HCEC 1CT (cell line): ENCODE measurements at regions not wholly inside any gene's neighbourhood (a gene's known extent, or its start where the extent isn't known, plus 50 kb on each side); places are given as distances from the start of the nearest gene placed in this dataset.

Experiments
- DNase-seq: peaks from one replicate; pipeline ENCODE4 v3.0.0-alpha.2; 2017

GRCh38 chr18:22080035-22080434 is 89.4 kb upstream of the GATA6 start:
- no peak for DNase-seq

DNA sequence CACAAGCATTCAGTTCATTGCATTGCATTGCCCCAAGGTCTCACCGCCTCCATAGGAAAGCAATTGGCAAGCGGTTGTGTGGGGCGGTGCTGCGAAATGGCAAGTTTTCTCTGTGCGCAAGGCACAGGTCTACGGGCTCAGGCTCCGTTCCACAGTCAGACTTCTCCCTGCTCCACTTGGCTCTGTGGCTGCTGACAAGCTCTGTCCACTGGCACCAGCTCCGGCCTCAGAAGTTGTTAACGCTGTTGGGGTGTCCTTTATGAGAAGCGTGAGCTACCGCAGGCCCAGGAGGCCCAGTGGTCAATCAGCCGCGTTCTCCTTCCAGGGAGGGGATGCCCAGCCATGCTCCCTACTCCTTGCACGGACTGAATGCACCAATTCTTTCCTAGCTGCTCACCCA is 87.0 kb upstream of the GATA6 start:
- no peak for DNase-seq

- no peak for DNase-seq
These were observed 84.8 kb upstream of the GATA6 start for GRCh38 chr18:22084547-22084946.

DNA sequence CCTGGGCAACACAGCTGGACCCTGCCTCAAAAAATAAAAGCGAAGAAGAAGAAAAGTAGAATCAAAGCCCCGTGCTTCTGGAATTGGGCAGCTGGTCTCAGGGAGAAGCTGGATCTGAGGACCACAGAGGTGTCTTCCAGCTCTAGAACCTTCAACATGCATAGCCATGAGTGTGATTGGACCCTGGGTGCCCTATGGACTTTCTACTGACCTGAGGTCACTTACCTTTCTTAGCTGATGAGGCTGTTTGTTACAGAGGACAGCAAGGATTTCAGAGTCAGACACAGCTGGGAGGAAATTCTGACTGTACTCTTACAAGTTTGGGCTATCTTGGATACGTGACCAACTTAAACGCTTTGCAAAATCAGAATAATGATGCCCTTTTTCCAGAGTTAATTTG is 82.4 kb upstream of the GATA6 start:
- DNase-seq, result no peak

- DNase-seq, result no peak
These were observed 81.4 kb upstream of the GATA6 start for GRCh38 chr18:22088029-22088428.

- DNase-seq, result no peak
These were observed 80.3 kb upstream of the GATA6 start for GRCh38 chr18:22088996-22089640.

- DNase-seq, result no peak
These were observed 78.0 kb upstream of the GATA6 start for GRCh38 chr18:22091341-22091740.

DNA sequence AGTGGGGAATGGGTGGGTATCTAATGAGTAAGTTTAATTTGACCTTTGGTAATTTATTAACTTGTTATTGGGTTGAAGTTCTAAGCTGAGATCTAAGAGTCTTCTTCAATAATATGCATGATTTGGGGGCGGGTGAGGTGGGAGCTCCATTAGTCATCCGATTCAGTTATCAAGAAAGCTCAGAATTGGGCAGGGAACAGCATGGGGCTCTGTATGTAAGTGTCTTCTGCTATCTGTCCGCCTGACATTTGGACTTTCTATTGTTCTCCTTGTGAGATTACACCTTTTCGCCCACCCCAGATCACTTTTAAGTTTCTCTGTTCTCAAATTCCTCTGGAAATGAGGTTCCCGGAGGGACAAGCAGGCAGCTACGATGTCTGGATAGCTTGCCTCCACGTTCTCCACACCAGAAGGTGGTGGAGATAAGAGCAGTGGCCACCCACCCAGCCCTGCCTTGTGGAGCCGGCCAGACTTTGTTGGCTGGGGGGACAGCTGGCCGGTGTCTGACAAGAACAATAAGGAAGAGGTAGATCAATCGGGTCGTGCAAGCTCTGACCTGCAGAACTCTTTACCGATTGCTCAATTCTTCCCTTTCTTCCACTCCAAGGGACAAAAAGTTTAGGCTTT is 75.5 kb upstream of the GATA6 start:
- no peak for DNase-seq

GRCh38 chr18:22094358-22094734 is 75.0 kb upstream of the GATA6 start:
- DNase-seq, result no peak

GRCh38 chr18:22098563-22098989 is 70.8 kb upstream of the GATA6 start:
- DNase-seq, result no peak

DNA sequence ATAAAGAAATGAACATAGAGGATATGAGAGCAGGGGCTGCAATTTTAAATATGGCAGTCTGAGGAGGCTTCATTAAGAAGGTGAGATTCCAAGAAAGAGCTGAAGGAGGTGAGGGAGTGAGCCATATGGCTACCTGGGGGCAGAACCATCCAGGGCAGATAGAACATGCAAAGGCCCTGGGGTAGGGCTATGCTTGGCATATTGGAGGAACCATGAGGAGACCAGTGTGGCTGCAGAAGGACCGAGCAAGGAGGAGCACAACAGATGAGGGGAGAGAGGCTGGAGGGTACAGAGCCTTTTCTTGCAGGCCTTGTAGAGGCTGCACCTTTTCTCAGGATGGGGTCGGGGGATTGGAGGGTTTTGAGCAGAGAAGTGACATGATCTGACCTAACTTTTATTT is 69.5 kb upstream of the GATA6 start:
- DNase-seq, result no peak

DNA sequence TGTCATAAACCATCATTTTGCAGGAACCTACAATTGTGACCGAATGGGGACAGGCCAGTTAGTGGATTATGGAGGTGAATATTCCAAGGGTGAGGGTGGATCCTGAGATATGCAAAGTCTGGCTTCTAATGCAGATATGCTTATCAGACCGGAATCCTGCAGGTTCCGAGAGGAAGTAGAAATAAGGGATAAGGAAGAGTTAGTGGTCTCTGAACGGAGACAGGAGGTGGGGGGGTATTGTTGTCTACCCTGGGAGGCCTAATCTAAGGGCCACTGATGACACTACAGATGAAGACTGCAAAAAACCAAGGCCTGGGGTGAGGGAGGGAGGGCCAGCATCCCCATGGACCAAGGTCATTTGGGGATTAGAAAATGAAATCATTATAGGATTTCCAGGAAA is 67.7 kb upstream of the GATA6 start:
- DNase-seq, result no peak

- DNase-seq, result no peak
These were observed 66.3 kb upstream of the GATA6 start for GRCh38 chr18:22102953-22103646.

GRCh38 chr18:22103647-22104031 is 65.8 kb upstream of the GATA6 start:
- no peak for DNase-seq

GRCh38 chr18:22106536-22107292 is 62.7 kb upstream of the GATA6 start:
- no peak for DNase-seq

- no peak for DNase-seq
These were observed 60.7 kb upstream of the GATA6 start for GRCh38 chr18:22108674-22109073.

DNA sequence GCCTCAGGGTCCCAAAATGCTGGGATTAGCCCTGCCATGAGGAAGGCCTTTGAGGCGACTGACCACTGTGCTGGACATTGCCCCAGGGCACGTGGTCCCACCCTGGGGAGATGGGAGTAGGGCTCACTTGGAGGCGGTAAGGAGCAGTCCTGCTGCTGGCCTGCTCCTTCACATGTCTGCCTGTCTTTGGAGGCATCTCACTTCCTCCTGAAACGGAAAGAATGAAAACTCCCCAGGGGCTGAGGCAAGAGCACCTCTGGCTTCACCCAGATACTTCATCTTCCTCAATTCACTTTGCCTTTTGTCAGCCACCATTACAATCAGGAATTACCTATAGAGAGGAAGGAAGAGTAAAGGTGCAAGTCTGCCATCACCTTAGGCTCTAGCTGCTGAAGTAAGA is 59.9 kb upstream of the GATA6 start:
- no peak for DNase-seq

DNA sequence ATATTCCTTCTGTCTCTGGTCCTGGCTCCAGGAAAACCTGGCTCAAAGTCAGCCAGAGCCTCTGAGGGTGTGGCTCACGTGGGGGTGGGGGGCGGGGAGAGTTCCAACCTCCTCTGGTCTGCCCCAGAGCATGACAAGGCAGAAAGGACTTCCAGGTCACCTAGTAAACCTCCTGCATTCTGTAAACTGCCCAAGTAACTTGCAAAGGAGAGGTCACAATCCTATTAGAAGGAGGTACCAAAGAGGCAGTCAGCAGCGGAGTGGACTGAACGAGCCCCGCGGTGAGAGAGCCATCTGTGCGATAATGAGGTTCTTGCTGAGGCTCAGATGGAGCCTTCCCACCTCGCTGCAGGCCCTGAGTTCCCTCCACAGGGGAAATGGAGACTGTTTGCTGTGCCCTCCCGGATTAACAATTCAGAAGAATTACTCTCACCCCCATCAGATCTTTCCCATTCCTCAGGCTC is 58.9 kb upstream of the GATA6 start:
- DNase-seq, result no peak

GRCh38 chr18:22112215-22112614 is 57.2 kb upstream of the GATA6 start:
- no peak for DNase-seq

GRCh38 chr18:22113144-22113844 is 56.1 kb upstream of the GATA6 start:
- no peak for DNase-seq

DNA sequence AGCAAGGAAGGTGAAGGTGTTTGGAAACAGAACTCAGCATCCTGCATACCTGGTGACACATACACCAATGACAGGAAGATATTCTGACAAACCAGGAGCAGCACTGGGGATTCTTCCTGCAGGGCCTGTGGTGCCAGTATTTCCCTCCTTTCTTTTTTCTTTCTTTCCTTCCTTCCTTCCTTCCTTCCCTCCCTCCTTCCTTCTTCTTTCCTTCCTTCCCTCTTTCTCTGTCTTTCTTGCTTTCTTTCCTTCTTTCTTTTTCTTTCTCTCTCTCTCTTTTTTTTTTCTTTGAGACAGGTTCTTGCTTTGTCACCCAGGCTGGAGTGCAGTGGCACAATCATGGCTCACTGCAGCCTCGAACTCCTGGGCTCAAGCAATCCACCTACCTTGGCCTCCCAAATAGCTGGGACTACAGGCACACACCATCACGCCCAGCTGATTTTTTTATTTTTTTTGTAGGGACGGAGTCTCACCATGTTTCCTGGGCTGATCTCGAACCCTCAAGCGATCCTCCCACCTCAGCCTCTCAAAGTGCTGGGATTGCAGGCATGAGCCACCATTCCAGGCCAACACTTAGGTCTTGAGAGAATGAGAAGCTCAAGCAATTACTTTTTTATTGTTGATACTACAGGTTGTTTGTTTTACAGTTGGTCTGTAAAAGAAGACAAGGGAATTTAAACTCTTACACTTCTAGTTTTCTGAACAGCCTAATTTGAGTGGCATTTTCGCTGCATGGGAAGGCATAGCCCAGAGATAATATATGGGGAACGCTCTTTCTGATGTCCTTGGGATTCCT is 54.7 kb upstream of the GATA6 start:
- no peak for DNase-seq

DNA sequence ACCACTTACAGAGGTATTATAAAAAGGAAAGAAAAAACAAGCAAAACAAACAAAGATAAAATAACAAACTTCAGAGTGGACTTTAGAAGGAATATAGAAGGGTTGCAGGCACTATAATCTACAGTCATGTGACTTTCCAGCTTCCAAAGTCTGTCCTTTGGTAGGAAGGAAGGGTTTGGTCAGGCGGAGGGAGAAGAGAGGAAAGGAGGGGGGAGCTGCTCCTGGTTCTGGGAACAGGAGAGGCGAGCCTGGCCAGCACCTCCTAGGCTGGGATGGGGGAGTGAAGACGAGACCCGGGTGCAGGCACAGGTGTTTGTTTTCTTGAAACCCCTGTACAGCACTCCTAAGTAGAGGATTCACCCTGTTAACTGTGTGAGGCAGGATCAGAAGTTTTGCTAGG is 53.8 kb upstream of the GATA6 start:
- DNase-seq, result no peak
